OCI-LY7 (cell line): ENCODE measurements at regions not wholly inside any gene's neighbourhood (a gene's known extent, or its start where the extent isn't known, plus 50 kb on each side); places are given as distances from the start of the nearest gene placed in this dataset.

ENCODE experiments used
- BruUV-seq: library from RNA; stranded (reverse); fragments of 400-500 nt; replicated peaks from 2 replicates; lab custom pipeline; 2021; lab: Mats Ljungman, UMichigan
- CTCF ChIA-PET: fragments of 300-600 bp; sonication (Branson Sonifier 250); formaldehyde crosslinking; loops from one replicate; lab custom pipeline; 2022; ENCODE audit warnings: antibody characterized with exemption; ENCODE audit not compliant: unreplicated experiment; lab: Charles Lee
- POLR2A ChIA-PET: fragments of 300-600 bp; sonication (Branson Sonifier 250); formaldehyde crosslinking; loops from one replicate; lab custom pipeline; 2022; ENCODE audit warnings: antibody characterized with exemption; lab: Charles Lee
- DNase-seq: peaks from one replicate; pipeline ENCODE4 v3.0.0-alpha.2; 2015; ENCODE audit warnings: low spot score
- H2AFZ ChIP-seq: fragments of 200-600 bp; sonication (generic), shearing (Covaris generic); 2 replicates; pipeline ENCODE4 v1.6.1; 2014; ENCODE audit warnings: mild to moderate bottlenecking, antibody characterized with exemption, low read length, moderate library complexity
- H3K27ac ChIP-seq: fragments of 200-600 bp; sonication (generic); 2 replicates; pipeline ENCODE4 v1.5.1; 2014; ENCODE audit warnings: mixed run types, low read depth, mild to moderate bottlenecking, moderate library complexity, low read length, inconsistent platforms; ENCODE audit not compliant: poor library complexity, severe bottlenecking
- H3K36me3 ChIP-seq: fragments of 200-600 bp; sonication (generic); 2 replicates; pipeline ENCODE4 v1.6.1; 2014; ENCODE audit warnings: mild to moderate bottlenecking, antibody characterized with exemption, low read length, moderate library complexity, mixed read lengths; ENCODE audit not compliant: insufficient read depth
- H3K4me1 ChIP-seq: fragments of 200-600 bp; sonication (generic); 2 replicates; pipeline ENCODE4 v1.5.1; 2014; ENCODE audit warnings: mild to moderate bottlenecking, low read length; ENCODE audit not compliant: insufficient read depth, poor library complexity, severe bottlenecking
- H3K4me2 ChIP-seq: fragments of 200-600 bp; sonication (generic); 2 replicates; pipeline ENCODE4 v1.6.1; 2014; ENCODE audit warnings: mild to moderate bottlenecking, low read length
- H3K4me3 ChIP-seq: fragments of 200-600 bp; sonication (generic); 2 replicates; pipeline ENCODE4 v1.5.1; 2014; ENCODE audit warnings: mild to moderate bottlenecking, low read depth, low read length; ENCODE audit not compliant: poor library complexity, severe bottlenecking
- H3K79me2 ChIP-seq: fragments of 200-600 bp; sonication (generic); 2 replicates; pipeline ENCODE4 v1.6.1; 2016; ENCODE audit warnings: low read depth, mild to moderate bottlenecking, low read length, moderate library complexity, mixed read lengths; ENCODE audit not compliant: insufficient read depth
- H3K9me2 ChIP-seq: fragments of 200-600 bp; sonication (generic); 2 replicates; pipeline ENCODE4 v1.6.1; 2016; ENCODE audit warnings: mild to moderate bottlenecking, low read length, mixed read lengths; ENCODE audit not compliant: insufficient read depth
- H3K9me3 ChIP-seq: fragments of 200-600 bp; sonication (generic); 2 replicates; pipeline ENCODE4 v1.6.1; 2014; ENCODE audit warnings: mild to moderate bottlenecking, mixed run types, low read length, mixed read lengths
- H4K20me1 ChIP-seq: fragments of 200-600 bp; sonication (generic); 2 replicates; pipeline ENCODE4 v1.6.1; 2014; ENCODE audit warnings: mild to moderate bottlenecking, antibody characterized with exemption, low read length, moderate library complexity, mixed read lengths; ENCODE audit not compliant: insufficient read depth
- EZH2phosphoT487 ChIP-seq: fragments of 200-600 bp; sonication (generic); IDR thresholded peaks from 2 replicates; pipeline ENCODE4 v1.6.1; 2018; ENCODE audit warnings: low read depth, borderline replicate concordance, mild to moderate bottlenecking, mixed run types, antibody characterized with exemption, low read length, moderate library complexity, mixed read lengths
- intact Hi-C: fragments of 100-400 bp; cut with micrococcal nuclease; formaldehyde crosslinking; loops from one replicate; pipeline ENCODE4 v1.10.0; 2022; ENCODE audit not compliant: unreplicated experiment
- TF ChIP-seq, protein P1 (sequence below): fragments of 200-600 bp; sonication (generic); conservative IDR thresholded peaks from 2 replicates; pipeline ENCODE4 v1.5.1; 2014; ENCODE audit warnings: mild to moderate bottlenecking, antibody characterized with exemption, low read length, moderate library complexity, mixed read lengths

DNA sequence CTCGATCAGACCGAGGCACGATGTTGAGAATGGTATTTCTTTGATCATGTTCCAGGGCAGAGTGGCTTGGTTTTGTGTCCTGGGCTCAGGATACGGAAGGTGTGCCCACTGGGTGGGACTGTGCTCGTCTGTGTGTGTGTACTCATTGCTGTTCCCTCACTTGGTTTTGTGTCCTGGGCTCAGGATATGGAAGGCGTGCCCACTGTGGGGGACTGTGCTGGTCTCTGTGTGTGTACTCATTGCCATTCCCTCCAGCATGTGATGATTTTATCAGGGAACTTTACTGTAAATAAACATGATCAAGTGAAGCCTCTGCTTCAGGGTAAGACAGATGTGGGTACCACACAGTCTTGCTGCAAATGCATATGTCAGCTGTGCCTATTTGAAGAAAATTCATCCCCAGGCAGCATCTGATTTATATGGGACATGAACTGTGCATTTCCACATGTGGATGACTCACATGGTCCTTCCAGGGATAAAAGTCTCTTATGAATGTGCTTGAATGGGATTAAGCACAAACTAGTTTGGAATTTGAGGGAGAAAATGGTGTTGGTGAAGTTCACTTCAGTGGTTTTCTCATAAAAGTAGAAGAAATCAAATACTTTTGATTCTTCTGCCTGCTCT, 274.3 kb downstream of the QKI start:
- TF ChIP-seq EZH2phosphoT487, result no peak
- TF ChIP-seq, protein P1, sequence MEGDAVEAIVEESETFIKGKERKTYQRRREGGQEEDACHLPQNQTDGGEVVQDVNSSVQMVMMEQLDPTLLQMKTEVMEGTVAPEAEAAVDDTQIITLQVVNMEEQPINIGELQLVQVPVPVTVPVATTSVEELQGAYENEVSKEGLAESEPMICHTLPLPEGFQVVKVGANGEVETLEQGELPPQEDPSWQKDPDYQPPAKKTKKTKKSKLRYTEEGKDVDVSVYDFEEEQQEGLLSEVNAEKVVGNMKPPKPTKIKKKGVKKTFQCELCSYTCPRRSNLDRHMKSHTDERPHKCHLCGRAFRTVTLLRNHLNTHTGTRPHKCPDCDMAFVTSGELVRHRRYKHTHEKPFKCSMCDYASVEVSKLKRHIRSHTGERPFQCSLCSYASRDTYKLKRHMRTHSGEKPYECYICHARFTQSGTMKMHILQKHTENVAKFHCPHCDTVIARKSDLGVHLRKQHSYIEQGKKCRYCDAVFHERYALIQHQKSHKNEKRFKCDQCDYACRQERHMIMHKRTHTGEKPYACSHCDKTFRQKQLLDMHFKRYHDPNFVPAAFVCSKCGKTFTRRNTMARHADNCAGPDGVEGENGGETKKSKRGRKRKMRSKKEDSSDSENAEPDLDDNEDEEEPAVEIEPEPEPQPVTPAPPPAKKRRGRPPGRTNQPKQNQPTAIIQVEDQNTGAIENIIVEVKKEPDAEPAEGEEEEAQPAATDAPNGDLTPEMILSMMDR, result no peak
- H4K20me1 ChIP-seq, result no peaks in the 10 kb centered on the region
- peaks cover 8% of the 10 kb centered on the region for H3K4me1 ChIP-seq
- H3K4me3 ChIP-seq, result no peak overlapping the region
- POLR2A ChIA-PET, result interaction anchor here (1.2 to 1.6 kb wide), 2 partner anchors 9 to 22 kb away, joined by 4 read pairs; no protein-coding TSS in a partner anchor
- no peaks in the 10 kb centered on the region for H3K79me2 ChIP-seq
- H3K9me3 ChIP-seq, result no peaks in the 10 kb centered on the region
- H2AFZ ChIP-seq, result no peak overlapping the region
- H3K4me2 ChIP-seq, result no peak overlapping the region
- no peak overlapping the region for H3K27ac ChIP-seq
- H3K9me2 ChIP-seq, result no peaks in the 10 kb centered on the region
- CTCF ChIA-PET, result no interaction called here
- no peak for DNase-seq
- BruUV-seq, result no TSS peak
- intact Hi-C loops, result no loop called here
- H3K36me3 ChIP-seq, result no peaks in the 10 kb centered on the region

DNA sequence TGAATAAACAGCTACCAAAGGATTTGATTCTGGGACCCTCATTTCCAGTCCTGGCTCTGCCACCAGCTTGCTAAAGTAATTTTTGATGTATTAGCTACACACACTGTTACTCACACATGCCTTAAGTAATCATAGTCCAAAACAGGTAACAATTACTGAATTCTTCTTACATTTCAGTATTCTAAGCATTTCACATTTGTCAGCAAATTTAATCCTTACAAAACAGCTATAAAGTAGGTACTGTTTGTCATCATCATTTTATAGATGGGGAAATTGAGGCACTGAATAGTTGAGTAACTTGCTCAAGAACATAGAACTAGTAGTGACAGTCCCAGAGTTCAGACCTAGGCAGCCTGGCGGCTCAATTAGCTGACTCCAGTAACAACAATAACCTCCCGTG, 272.6 kb downstream of the QKI start:
- no peak overlapping the region for H3K4me3 ChIP-seq
- no peak overlapping the region for H3K4me2 ChIP-seq
- CTCF ChIA-PET, result interaction anchor here (0.7 kb wide), 1 partner anchor 8 kb away, joined by 3 read pairs; no protein-coding TSS in a partner anchor
- H3K9me3 ChIP-seq, result no peaks in the 10 kb centered on the region
- TF ChIP-seq, protein P1, result no peak
- no peak for TF ChIP-seq EZH2phosphoT487
- POLR2A ChIA-PET, result interaction anchor here (0.6 kb wide), 1 partner anchor 1124 kb away, joined by 5 read pairs; no protein-coding TSS in a partner anchor
- no peaks in the 10 kb centered on the region for H3K36me3 ChIP-seq
- intact Hi-C loops, result no loop called here
- H2AFZ ChIP-seq, result no peak overlapping the region
- H4K20me1 ChIP-seq, result no peaks in the 10 kb centered on the region
- peaks cover 8% of the 10 kb centered on the region for H3K4me1 ChIP-seq
- no peak overlapping the region for H3K27ac ChIP-seq
- DNase-seq, result no peak
- no peaks in the 10 kb centered on the region for H3K79me2 ChIP-seq
- BruUV-seq, result no TSS peak
- H3K9me2 ChIP-seq, result no peaks in the 10 kb centered on the region

DNA sequence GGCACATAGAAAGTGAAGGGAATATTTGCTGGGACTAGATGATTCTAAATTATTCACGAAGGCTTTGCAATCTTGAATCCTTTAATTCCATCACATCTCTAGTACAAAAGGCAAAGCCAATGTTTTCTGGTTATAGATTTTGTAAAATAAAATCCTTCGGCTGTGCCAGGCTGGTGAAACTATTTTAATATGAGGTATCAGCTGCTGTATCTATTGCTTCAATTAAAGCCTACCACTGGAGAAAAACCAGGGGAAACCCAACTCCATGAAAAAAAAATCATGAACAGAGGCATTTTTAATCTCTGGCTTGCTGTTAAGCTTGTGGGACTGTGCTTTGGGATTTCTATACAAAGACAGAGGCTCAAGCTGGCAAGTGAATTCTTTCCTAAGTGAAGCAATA, 271.8 kb downstream of the QKI start:
- no peaks in the 10 kb centered on the region for H3K36me3 ChIP-seq
- no peaks in the 10 kb centered on the region for H3K9me2 ChIP-seq
- no peak for DNase-seq
- TF ChIP-seq EZH2phosphoT487, result no peak
- TF ChIP-seq, protein P1, result no peak
- H3K4me2 ChIP-seq, result no peak overlapping the region
- no peaks in the 10 kb centered on the region for H3K79me2 ChIP-seq
- no peak overlapping the region for H2AFZ ChIP-seq
- H3K27ac ChIP-seq, result no peak overlapping the region
- H3K4me1 ChIP-seq, result peaks cover 8% of the 10 kb centered on the region
- H4K20me1 ChIP-seq, result no peaks in the 10 kb centered on the region
- BruUV-seq, result no TSS peak
- intact Hi-C loops, result no loop called here
- no peak overlapping the region for H3K4me3 ChIP-seq
- CTCF ChIA-PET, result no interaction called here
- no peaks in the 10 kb centered on the region for H3K9me3 ChIP-seq
- POLR2A ChIA-PET, result no interaction called here
